ENCODE measurements at regions not wholly inside any gene's neighbourhood (a gene's known extent, or its start where the extent isn't known, plus 50 kb on each side); places are given as distances from the start of the nearest gene placed in this dataset.

DNA sequence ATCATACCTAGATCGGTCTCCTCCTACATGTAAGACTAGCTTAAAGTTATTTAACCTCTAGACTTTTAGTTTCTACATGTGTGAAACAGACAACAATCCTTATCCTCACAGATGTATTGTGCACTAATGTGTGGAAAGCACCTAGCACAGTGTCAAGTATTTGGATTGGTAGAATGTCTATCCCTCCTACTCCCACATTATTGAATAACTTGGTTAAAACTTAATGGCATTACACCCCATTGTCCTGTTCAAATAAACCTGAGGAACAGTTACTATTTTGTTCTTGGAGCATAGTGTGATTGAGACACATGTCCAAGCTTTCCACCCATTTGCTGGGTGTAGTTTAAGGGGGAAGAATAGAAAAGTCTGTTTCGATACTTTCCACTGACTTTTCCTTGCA, 208.8 kb upstream of the JUN start:
- H3K9me3 ChIP-seq = no peaks in the 10 kb centered on the region
- H3K4me1 ChIP-seq = peaks cover 14% of the 10 kb centered on the region
- no peak overlapping the region for H3K4me3 ChIP-seq
- intact Hi-C loops (cut with DNase I) = no loop called here
- H3K27me3 ChIP-seq = no peaks in the 10 kb centered on the region
- TF ChIP-seq, protein P1, sequence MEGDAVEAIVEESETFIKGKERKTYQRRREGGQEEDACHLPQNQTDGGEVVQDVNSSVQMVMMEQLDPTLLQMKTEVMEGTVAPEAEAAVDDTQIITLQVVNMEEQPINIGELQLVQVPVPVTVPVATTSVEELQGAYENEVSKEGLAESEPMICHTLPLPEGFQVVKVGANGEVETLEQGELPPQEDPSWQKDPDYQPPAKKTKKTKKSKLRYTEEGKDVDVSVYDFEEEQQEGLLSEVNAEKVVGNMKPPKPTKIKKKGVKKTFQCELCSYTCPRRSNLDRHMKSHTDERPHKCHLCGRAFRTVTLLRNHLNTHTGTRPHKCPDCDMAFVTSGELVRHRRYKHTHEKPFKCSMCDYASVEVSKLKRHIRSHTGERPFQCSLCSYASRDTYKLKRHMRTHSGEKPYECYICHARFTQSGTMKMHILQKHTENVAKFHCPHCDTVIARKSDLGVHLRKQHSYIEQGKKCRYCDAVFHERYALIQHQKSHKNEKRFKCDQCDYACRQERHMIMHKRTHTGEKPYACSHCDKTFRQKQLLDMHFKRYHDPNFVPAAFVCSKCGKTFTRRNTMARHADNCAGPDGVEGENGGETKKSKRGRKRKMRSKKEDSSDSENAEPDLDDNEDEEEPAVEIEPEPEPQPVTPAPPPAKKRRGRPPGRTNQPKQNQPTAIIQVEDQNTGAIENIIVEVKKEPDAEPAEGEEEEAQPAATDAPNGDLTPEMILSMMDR (IDR thresholded peaks at IDR 0.05) = no peak
- TF ChIP-seq POLR2AphosphoS5 (IDR thresholded peaks at IDR 0.05; ENCODE audit: insufficient read depth in 1 of 2, low read depth in 1 of 2) (no peak), POLR2A (IDR thresholded peaks at IDR 0.05) (no peak)
- no peak overlapping the region for H3K27ac ChIP-seq
- no peaks in the 10 kb centered on the region for H3K36me3 ChIP-seq
- no peak for DNase-seq (ENCODE audit: extremely low spot score in 2 of 2)

DNA sequence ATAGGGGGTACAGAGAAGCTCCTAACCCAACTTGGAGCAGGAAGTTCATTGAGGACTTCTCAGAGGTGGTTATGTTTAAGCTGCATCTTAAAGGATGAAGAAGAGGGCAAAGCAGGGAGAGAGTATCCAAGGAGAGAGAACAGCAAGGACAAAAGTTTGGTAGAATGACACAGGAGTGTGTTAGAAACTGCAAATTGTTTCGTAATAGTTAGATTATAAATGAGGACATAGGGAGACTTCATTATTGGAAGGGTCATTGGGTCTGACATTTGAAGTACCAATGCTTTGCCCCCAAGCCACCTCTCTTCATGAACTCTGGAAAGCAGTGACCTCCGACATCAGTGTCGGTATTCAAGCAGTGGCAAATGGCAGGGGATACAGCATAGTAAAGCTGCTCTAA, 209.6 kb upstream of the JUN start:
- H3K36me3 ChIP-seq = no peaks in the 10 kb centered on the region
- TF ChIP-seq, protein P1 (IDR thresholded peaks at IDR 0.05) = no peak
- TF ChIP-seq POLR2AphosphoS5 (IDR thresholded peaks at IDR 0.05; ENCODE audit: insufficient read depth in 1 of 2, low read depth in 1 of 2) = no peak
- no peak for TF ChIP-seq POLR2A (IDR thresholded peaks at IDR 0.05)
- no peak overlapping the region for H3K27ac ChIP-seq
- H3K4me1 ChIP-seq = peaks cover 14% of the 10 kb centered on the region
- no peaks in the 10 kb centered on the region for H3K9me3 ChIP-seq
- H3K4me3 ChIP-seq = no peak overlapping the region
- intact Hi-C loops (cut with DNase I) = no loop called here
- no peak for DNase-seq (ENCODE audit: extremely low spot score in 2 of 2)
- no peaks in the 10 kb centered on the region for H3K27me3 ChIP-seq

DNA sequence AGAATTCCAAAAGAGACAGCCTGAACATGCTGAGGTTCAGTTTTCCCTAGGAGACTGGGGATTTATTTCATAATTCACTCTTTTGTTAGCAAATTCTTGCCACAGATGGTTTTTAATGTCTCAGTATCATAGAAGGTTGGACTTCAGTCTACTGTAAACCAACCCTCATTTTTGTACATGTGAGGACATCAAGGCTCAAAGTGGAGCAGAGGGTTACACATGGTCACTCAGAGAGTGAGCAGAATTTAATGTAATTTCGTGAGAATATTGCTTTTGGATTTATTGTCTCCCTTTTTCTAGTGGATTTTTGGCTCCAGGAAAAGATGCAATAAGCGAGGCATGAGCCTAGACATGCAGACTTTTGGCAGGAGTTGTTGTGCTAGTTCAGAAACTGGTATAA, 210.8 kb upstream of the JUN start:
- Histone ChIP-seq H3K27me3 (no peaks in the 10 kb centered on the region), H3K9me3 (no peaks in the 10 kb centered on the region), H3K4me3 (no peak overlapping the region), H3K27ac (no peak overlapping the region), H3K36me3 (no peaks in the 10 kb centered on the region), H3K4me1 (peaks cover 14% of the 10 kb centered on the region)
- intact Hi-C loops (cut with DNase I) = no loop called here
- no peak for DNase-seq (ENCODE audit: extremely low spot score in 2 of 2)
- TF ChIP-seq POLR2AphosphoS5 (IDR thresholded peaks at IDR 0.05; ENCODE audit: insufficient read depth in 1 of 2, low read depth in 1 of 2) (no peak), POLR2A (IDR thresholded peaks at IDR 0.05) (no peak)
- TF ChIP-seq, protein P1 (IDR thresholded peaks at IDR 0.05) = no peak

DNA sequence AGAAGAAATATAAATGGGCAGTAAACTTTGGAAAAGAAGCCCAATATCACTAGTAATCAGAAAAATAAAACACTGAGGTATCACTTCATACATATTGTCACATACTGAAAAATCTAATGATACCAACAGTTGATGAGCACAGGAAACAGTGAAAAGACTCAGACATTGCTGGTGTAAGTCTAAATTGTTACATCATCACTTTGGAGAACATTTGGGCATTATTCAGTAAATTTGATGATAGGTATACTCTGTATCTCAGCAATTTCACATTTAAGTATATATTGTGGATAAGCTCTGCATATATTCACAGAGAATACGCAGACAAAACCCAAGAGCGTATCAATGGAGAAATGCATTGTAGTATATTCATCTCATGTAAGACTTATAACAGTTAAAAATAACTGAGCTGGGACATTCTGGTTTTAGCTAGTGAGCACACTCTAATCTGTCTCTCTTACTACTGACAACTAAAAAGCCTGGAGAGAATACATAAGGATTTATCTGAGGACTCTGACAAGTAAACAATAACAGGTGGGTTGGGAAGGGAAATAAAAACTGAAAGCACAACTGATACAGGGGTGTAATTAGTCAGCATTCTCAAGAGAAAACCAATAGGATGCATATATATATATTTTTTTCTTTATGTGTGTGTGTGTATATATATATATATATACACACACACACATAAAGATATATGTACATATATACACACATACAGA, 212.7 kb upstream of the JUN start:
- intact Hi-C loops (cut with DNase I) = no loop called here
- no peak for TF ChIP-seq POLR2AphosphoS5 (IDR thresholded peaks at IDR 0.05; ENCODE audit: insufficient read depth in 1 of 2, low read depth in 1 of 2)
- TF ChIP-seq, protein P1 (IDR thresholded peaks at IDR 0.05) = no peak
- TF ChIP-seq POLR2A (IDR thresholded peaks at IDR 0.05) = no peak
- H3K27ac ChIP-seq = no peak overlapping the region

DNA sequence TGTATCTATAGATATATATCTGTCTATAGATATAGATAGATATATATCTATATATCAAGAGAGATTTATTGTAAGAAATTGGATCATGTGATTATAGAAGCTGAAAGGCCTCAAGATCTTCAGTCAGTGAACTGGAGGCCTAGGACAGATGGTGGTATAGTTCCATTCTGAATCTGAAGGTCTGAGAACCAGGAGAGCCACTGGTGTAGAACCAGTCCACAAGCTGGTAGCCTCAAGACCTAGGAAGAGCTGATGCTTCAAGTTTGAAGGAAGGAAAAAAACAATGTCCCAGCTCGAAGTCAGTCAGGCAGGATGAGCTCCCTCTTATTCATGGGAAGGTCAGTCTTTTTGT, 213.2 kb upstream of the JUN start:
- H3K27ac ChIP-seq = no peak overlapping the region
- intact Hi-C loops (cut with DNase I) = no loop called here

More for the DNA sequence above, 212.7 kb upstream of the JUN start:
- H3K27me3 ChIP-seq = no peaks in the 10 kb centered on the region
- H3K36me3 ChIP-seq = no peaks in the 10 kb centered on the region
- no peak for DNase-seq (ENCODE audit: extremely low spot score in 2 of 2)
- H3K4me3 ChIP-seq = no peak overlapping the region
- peaks cover 14% of the 10 kb centered on the region for H3K4me1 ChIP-seq
- no peaks in the 10 kb centered on the region for H3K9me3 ChIP-seq

More for the DNA sequence above, 213.2 kb upstream of the JUN start:
- H3K4me3 ChIP-seq = no peak overlapping the region
- no peak for DNase-seq (ENCODE audit: extremely low spot score in 2 of 2)
- H3K4me1 ChIP-seq = peaks cover 14% of the 10 kb centered on the region
- TF ChIP-seq, protein P1 (IDR thresholded peaks at IDR 0.05) = no peak
- TF ChIP-seq POLR2AphosphoS5 (IDR thresholded peaks at IDR 0.05; ENCODE audit: insufficient read depth in 1 of 2, low read depth in 1 of 2) (no peak), POLR2A (IDR thresholded peaks at IDR 0.05) (no peak)
- H3K36me3 ChIP-seq = no peaks in the 10 kb centered on the region
- H3K27me3 ChIP-seq = no peaks in the 10 kb centered on the region
- H3K9me3 ChIP-seq = no peaks in the 10 kb centered on the region
